GDM1 (cell line): ENCODE measurements at regions not wholly inside any gene's neighbourhood (a gene's known extent, or its start where the extent isn't known, plus 50 kb on each side); places are given as distances from the start of the nearest gene placed in this dataset.

Experiments used
- DNase-seq: peaks from one replicate; lab custom pipeline; 2025; lab: John Stamatoyannopoulos, UW

DNA sequence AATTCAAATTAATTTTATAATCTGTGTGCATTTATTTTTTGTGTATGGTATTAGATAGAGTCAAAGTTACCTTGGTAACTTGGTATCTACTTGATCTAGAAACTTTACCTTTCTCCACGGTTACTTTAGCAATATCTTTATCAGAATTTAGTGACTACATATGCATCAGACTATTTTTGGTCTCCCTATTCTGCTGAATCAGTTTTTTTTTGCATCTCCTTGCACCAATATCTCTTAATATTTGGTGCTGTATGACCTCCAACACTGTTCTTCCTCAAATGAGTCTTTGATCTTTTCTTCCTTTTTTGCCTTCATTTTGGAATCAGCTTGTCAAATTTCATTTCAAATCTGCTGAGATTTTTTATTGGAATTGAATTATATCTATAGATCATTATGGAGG lies 828.2 kb upstream of the FOXG1 start:
- DNase-seq, result no peak

DNA sequence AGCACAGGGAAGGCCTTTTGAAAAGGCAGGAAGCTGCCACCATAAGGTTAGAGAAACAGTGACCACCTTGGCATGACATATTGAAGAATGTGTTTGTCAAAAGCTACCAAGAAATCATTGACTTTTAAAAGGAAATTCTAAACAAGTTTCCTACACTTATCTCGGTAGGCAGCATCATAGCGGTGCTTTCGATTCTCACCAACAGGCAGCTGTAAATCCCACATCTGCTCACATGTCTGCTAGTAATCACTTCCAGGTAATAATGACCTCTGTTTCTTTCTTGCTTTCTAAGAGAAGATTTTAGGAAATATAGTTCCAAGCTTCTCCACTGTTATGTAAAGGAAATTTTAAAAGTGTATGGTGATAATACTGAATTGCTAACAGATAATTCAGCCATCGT lies 821.1 kb upstream of the FOXG1 start:
- DNase-seq, result no peak

DNA sequence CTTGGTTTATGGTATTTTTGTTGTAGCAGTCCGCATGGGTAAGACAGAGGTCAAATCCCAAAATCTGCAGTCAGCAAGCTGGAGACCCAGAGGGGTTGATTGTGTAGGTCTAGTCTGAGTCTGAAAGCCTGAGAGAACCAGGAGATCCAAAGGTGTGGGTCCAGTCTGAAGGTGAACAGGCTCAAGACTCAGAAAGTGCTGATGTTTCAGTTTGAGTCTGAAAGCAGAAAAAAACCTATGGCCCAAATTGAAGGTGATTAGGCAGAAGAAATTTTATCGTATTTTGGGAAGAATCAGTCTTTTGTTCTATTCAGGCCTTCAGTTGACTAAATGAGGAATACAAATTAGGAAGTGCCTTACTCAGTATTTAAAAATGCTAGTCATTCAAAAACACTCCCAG lies 807.8 kb upstream of the FOXG1 start:
- no peak for DNase-seq

DNA sequence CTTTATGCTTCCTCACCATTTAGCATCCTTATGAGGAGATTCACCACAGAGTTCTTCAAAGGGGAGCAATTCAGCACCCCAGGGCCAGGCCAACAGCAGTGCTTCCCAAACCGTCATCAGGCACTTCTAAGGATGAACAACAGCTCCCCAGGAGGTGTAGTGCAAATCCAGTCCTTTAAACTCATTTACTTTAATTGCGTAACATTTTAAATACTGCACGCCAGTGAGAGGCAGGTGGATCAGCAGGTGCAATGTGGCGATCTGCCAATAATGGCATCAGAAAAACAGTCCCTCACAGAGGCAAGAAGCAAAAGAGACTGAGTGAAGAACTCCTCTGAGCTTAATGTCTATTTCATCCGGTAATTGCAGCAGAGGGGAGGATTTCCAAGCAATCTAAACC lies 770.9 kb upstream of the FOXG1 start:
- DNase-seq, result no peak

DNA sequence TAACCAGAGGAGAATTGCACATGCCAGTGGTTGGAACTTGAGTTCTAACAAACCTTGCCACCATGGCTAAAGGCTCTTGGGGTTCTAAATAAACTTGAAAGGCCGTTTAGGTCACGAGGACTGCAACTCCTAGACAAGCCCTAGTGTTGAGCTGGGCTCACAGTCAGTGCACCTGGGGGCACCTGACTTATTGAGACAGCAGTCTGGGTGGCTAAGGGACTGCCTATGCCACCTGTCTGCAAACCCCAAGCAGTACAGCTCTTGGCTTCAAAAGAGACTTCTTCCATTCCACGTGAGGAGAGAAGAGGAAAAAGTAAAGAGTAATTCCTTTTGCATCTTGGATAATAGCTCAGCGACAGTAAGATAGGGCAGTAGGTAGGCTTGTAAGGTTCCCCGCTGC lies 765.6 kb upstream of the FOXG1 start:
- no peak for DNase-seq

DNA sequence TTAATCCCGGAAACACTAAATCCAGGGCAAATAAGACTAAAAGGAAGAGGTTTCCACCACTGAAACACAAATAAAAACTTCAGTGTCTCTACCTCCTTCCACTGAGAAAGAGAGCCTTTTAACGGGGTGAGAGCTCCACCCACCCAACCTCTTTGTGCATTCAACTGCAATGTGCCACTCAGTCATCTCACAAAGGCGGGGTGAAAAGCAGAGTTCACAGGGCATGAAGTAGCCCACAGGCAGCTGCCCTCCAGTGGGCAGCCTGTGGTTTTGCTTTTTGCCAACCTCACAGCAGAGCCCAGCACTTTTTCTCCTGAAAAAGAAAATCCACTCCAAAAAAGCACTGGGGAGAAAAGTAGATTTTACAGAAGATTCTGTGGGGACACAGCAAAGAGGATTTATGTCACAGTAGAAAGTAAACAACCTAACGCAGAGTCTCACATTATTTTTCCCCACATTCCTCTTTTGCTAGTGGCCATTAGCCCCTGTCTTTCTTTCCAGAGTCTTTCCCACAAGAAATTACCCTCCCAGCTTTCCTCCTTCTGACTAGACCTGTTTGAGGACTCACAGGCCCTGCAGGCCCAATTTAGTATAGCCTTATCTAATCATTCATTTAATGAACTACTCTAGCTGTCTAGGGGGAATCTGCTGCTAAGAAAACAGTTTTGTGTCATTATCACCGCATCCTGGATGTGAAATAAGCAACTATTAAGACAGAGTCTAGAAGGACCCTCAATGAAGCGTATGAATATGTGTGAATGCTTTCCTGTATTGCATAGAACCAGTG lies 753.8 kb upstream of the FOXG1 start:
- no peak for DNase-seq

DNA sequence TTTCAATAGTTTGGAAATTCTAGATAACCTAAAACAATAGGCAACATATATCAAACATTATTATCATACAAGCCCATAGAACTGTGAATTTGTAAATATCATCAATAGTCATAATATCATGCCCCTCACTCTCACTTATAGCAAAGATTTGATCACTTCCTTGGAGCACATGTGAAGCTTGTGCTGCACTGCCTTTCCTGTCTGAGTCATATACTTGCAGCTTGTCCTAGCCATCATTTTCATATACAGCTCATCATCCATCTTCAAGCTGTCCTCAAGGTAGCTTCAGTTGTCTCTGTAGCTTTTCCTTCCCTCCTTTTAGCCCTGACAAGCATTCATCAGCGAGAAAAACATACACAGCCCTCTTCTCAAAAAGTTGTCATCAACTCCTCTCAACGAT lies 746.5 kb upstream of the FOXG1 start:
- DNase-seq, result no peak

DNA sequence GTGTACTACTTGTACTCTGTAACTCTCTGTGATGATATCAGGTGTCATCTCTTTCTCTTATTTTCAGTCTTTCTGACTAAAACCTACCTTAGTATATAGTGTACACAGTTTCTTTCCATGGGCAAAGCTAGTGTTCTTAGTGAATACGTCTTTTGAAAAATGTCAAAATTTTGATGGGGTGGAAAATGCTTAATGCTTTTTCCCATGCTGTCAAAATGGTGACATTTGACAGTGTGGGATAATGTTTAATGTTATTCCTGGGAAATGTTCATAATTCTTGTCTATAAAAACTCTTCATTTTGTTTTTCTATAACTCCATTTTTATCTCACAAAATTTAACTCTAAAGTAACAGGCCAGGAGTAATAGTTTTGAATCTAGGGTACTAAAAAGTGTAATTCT lies 742.7 kb upstream of the FOXG1 start:
- no peak for DNase-seq

DNA sequence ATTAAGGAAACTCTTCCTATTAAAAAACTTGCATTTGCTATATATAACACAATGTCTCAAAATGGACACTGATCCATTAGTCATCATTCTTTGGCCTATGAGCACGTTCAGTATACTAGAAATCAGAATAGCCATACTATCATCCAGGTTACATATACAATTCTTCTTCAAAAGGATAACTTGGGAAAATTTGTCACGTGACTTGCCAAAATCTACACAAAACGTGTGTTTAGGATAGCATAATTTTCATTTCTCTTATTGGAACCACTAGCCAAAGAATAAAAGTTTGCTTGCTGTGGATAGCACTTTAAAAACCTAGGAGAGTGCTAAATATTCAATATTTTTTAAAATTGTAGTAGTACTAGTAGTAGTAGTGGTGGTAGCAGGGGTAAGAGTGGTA lies 714.3 kb upstream of the FOXG1 start:
- DNase-seq, result no peak

DNA sequence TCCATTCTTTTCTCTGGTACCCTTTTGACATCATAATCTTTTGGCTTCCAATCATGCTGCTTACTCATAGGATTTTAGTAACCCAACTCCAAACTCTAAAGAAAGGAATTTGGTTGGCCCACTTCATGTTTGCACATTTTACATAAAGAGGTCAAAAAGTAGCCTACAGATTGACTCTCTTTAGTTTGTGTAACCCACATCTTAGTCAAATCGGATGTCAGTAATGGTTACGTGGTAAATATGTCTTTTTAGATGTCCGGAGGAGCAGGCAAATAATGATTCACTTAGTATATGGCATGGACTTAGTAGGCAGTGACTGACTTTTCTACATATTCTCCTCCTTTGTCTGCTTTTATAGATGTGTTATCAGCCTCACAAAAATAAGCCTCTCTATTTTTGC lies 711.6 kb upstream of the FOXG1 start:
- no peak for DNase-seq

DNA sequence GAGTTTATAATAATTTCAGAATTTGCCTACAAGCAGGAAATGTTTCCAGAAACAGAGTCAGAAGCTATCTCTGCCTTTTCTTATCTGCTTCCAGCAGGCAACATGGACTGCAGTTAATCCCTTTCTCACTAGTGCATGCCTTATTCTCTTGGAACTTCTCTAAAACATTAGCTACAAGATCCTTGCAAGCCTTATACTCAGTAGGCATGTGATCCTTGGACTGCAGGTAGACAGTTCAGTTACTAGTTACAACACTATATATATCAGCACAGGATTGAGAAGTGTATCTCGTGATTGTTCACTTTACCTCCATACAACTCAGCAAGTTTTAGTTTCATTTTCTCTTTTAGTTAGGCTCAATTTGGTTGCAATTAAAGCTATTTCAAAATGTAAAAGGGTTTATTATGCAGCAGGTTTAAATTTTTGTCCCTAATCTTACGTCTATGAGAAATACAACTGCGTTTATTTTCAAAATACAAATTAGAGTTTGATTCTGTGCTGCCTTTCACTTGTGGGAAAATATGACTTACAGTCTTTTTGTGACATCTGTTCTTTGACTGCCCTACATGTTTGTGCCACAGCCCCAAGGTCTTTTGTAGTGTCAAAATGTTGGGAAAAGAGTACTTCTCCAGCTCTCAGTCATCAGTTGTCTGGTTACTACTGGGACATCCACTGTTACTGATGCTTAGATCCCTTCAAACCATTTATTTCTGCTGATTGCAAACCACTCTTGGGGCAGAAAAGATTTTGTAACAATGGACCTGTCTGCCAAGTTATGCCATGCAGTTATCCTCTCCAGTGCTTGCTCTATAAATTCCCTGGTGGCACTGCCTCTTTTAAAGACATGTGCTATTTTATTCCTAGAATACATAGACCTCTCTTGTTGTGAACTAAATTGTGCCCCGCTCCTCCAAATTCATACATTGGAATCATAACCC lies 709.0 kb upstream of the FOXG1 start:
- no peak for DNase-seq

DNA sequence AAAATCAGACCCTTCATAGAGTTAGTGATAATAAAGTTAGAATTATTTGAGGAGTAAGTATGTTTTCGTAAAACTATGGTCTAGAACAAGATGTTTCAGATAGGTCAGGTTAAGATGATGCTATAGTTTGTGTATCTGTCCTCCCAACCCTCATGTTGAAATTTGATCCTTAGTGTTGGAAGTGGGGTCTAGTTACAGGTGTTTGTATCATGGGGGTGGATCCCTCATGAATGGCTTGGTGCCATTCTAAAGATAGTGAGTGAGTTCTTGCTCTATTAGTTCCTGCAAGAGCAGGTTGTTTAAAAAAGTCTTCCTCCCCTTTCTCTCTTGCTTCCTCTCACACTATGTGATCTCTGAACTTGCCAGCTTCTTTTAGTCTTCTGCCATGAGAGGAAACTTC lies 707.3 kb upstream of the FOXG1 start:
- DNase-seq, result no peak

DNA sequence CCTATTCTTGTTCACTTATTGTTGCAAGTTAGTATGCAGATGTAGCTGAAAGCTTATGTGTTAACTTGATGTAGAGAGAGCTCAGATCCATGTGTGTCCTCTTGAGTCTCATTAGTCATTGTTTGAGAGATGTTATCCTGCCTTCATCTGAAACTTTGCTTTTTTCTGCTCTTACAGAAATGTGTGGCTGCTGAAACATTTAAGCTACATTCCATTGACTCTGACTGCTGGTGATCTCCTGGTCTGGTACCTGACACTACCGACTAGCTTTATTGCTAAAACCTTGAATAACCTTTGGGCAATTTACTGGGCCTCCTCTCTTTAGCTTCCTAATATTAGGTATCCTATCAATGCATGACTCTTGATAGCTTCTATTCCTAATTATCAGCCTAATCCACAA lies 705.6 kb upstream of the FOXG1 start:
- no peak for DNase-seq

DNA sequence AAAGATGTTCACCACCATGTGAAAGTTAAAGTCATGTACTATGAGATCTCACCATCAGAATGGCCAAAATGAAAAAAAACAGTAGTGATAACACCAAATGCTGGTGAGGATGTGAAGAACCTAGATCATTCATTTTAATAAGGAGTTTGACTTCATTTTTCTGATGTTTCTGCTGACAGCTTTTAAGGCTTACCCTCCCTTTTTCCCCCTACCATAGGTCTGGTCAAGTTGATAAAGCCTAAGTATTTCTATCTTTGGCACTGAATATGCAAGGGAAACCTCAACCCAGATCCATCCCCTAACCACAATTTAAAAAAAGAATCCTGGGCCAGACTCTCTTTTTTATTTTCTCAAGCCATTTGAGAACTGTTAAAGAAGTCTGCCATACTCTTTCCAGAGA lies 689.6 kb upstream of the FOXG1 start:
- no peak for DNase-seq

DNA sequence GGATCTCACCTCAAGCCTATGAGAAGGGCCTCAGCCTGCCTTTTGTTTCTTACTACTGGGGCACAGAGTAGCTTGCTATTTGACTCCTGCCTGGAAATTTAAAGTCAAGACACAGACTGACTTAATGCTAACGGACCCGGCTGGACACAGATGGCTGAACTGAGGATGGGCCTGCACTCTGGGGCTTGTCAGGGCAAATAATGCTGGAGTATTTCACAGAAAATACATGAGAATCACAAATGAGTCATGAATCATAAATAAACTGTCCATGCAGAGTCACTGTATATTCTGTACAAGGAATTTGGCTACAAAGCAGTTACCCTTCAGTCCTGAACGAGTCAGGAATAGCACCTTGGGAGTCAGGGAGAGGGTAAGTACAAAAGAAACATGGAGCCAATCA lies 683.2 kb upstream of the FOXG1 start:
- no peak for DNase-seq

DNA sequence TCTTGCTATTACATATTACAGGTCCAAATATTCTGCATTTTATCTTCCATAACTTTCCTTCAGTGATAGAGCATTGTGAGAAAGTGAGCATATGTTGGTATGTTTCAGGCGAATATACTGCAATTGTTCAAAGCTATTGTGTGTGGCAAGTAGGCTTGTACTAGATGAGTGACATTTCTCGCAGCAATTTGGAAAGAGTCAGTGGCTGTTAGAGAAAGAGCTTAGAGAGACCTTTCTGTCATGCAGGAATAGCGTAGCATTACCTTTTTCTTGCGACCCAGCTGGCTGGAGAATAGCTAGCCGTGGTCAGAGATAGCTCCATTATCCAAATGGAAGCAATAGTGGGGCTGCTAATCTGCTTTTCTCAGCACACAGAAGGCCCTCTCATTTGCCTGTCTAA lies 678.5 kb upstream of the FOXG1 start:
- DNase-seq, result no peak

DNA sequence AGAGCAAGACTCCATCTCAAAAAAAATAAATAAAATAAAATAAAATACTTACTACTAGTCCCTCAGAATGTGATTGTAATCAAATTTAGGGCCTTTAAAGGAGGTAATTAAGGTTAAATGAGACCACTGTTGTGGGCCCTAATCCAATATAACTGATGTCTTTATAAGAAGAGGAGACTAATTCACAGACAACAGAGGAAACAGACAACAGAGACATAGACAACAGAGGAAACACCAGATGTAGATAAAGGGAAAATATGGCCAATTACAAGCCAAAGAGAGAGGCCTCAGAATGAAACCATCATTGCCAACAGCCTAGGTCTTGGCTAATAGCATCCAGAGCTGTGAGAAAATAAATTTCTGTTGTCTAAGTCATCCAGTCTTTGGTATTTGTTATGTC lies 669.0 kb upstream of the FOXG1 start:
- DNase-seq, result no peak

DNA sequence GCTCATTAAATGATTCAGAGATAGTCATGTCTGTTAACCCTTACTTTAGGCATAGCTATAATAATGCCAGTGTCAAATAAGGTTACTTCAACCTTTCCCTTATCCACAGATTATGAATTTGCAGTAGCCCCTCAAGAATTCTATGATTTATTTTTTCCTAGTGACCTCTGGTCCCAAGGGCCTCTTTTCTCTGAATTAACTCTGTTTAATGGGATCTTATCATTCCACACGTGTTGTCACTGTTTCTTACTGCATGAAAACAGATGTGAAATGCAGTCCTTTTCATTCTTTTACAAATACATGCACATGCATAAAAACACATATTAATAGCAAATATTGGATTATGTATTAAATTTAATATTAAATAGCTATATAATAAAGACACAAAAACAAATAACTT lies 667.7 kb upstream of the FOXG1 start:
- DNase-seq, result no peak

DNA sequence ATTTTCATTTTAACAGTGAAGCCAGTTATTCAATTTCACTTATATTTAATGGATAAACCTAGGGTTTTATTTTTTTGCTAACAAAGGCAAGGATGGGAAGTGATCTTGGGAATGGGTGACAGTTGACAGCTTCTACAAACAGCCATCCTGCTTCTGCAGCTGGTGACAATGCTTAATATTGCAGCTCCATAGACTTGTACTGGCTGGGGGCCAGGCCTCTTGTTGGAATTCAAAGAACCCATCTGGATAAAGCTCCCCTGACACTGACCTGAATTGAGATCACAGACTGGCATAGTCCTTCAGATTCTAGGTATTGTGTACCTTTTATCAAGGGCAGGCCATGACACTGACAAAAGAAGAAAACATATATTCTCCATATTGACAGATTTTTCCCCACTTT lies 664.6 kb upstream of the FOXG1 start:
- no peak for DNase-seq

DNA sequence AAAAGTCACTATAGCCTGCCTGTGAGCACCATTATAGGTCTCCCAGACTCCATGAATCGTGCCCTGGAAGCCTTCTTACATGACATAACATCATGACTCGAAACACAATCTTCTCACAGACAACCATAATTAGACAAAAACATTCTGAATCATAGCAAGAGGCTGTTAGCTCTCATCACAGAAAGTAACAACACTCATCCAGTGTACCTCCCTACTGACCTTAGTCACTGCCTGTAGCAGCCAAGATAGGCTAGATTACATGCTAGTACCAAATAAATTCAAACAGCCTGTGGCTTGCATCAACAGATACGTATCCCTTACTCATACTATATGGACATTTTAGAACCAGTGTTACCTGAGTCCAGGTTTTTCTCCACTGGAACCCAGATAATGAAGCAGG lies 663.8 kb upstream of the FOXG1 start:
- DNase-seq, result no peak

DNA sequence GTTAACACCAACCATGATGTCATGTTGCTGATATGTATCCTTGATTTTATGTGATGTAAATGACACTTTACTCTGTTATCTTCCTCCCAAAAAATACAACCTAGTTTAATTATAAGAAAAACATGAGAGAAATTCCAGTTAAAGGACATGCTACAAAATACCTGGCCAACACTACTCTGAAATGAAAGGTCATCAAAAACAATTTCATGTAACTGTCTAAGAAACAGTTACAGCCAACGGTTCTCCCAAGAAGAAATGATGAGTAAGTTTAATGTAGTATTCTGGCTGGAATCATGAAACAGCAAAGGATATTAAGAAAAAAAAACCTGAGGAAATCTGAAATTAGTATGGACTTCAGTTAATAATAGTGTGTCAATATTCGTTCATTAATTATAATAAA lies 653.3 kb upstream of the FOXG1 start:
- DNase-seq, result no peak

DNA sequence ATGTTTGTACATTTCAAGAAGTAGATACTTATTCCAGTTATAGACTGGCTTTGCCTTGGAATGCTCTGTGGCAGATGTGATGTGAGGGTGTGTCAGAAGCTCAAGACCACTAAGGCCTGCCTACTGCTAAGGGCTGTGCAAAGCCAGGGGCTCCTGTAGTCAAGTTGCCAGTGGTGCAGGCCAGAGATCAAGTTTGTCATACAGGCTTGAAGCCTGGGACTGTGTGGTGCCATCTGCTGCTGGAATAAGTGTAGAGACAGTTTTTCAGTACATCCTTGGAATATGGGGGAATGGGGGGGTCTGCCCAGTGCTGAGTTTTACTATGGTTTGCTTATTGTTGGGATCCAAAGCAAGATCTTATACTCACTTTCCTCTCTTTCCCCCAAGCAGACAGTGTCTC lies 649.9 kb upstream of the FOXG1 start:
- DNase-seq, result no peak

DNA sequence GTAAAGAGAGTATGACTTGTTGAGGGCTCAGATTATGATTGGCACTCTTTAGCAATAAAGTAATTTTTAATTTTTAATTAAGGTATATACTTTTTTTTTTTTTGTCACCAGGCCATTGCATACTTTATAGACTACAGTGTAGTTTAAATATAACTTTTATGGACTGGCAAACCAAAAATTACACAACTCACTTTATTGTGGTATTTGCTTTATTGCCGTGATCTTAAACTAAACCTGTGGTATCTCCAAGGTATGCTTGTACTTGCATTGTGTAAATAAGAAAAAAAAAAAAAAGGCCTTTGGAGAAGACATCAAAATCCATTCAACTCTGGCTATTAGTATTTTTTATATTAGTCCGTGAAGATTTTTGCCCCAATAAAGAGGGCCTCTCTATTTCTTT lies 646.7 kb upstream of the FOXG1 start:
- DNase-seq, result no peak

DNA sequence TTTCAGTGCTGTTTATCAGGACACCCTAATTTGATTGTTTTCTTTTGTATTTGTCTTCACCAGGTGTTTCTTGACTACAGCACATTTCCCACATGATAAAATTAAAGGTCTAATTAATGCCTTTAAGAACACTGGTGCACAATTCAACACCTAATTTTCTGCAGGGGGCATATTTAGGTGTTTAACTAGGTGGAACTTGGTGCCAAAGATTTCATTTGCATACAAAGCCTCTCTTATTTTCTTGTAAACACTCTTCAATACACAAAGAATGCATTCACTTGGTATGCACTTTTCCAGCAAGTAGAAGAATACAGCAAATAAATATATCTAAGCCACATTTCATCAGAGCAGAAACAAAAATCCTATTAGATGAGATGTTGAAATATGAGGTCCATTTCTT lies 646.2 kb upstream of the FOXG1 start:
- no peak for DNase-seq
